PC-3 (cell line): ENCODE measurements at regions not wholly inside any gene's neighbourhood (a gene's known extent, or its start where the extent isn't known, plus 50 kb on each side); places are given as distances from the start of the nearest gene placed in this dataset.

Experiments
- ATAC-seq: fragments of 200-7000 bp; cut with Tn5 transposase; 2 replicates; pipeline ENCODE4 v1.9.1; 2020; ENCODE audit warnings: mild to moderate bottlenecking, moderate library complexity
- BruUV-seq: library from RNA; stranded (reverse); fragments of 400-500 nt; replicated peaks from 2 replicates; lab custom pipeline; 2021; lab: Mats Ljungman, UMichigan
- CTCF ChIA-PET: fragments of 300-600 bp; sonication (Branson Sonifier 250); formaldehyde crosslinking; loops from one replicate; lab custom pipeline; 2022; ENCODE audit warnings: antibody characterized with exemption; lab: Charles Lee
- POLR2A ChIA-PET: fragments of 300-600 bp; sonication (Branson Sonifier 250); formaldehyde crosslinking; loops from one replicate; lab custom pipeline; 2022; ENCODE audit warnings: antibody characterized with exemption; ENCODE audit not compliant: unreplicated experiment; lab: Charles Lee
- DNase-seq: peaks from one replicate; pipeline ENCODE4 v3.0.0-alpha.2; 2015
- H2AFZ ChIP-seq: fragments of 300-600 bp; sonication (generic); 2 replicates; pipeline ENCODE4 v1.6.0; 2016; ENCODE audit warnings: antibody characterized with exemption, low read length
- H3F3A ChIP-seq: fragments of 300-600 bp; sonication (generic); one replicate; pipeline ENCODE4 v1.6.0; 2017; ENCODE audit warnings: antibody characterized with exemption, low read length, control low read depth, mild to moderate bottlenecking; ENCODE audit not compliant: unreplicated experiment
- H3K27ac ChIP-seq: fragments of 300-600 bp; sonication (generic); 2 replicates; pipeline ENCODE4 v1.5.1; 2016; ENCODE audit warnings: mild to moderate bottlenecking, low read length
- H3K27me3 ChIP-seq: fragments of 300-600 bp; sonication (generic); 2 replicates; pipeline ENCODE4 v1.6.1; 2016; ENCODE audit warnings: low read length, mixed read lengths
- H3K36me3 ChIP-seq: fragments of 300-600 bp; sonication (generic); 2 replicates; pipeline ENCODE4 v1.6.1; 2016; ENCODE audit warnings: low read depth, mixed run types, low read length, mixed read lengths
- H3K4me1 ChIP-seq: fragments of 300-600 bp; sonication (generic); 2 replicates; pipeline ENCODE4 v1.5.1; 2016; ENCODE audit warnings: low read length; ENCODE audit not compliant: insufficient read depth
- H3K4me2 ChIP-seq: fragments of 300-600 bp; sonication (generic); 2 replicates; pipeline ENCODE4 v1.6.0; 2016; ENCODE audit warnings: low read length
- H3K4me3 ChIP-seq: fragments of 300-600 bp; sonication (generic); 2 replicates; pipeline ENCODE4 v1.5.1; 2016; ENCODE audit warnings: mild to moderate bottlenecking, low read length, mixed read lengths
- H3K79me2 ChIP-seq: fragments of 300-600 bp; sonication (generic); 2 replicates; pipeline ENCODE4 v1.6.1; 2017; ENCODE audit warnings: low read length, mixed read lengths
- H3K9ac ChIP-seq: fragments of 300-600 bp; sonication (generic); 2 replicates; pipeline ENCODE4 v1.6.0; 2016; ENCODE audit warnings: mild to moderate bottlenecking, low read length
- H3K9me2 ChIP-seq: fragments of 300-600 bp; sonication (generic); replicated peaks from 2 replicates; pipeline ENCODE4 v1.6.1; 2016; ENCODE audit warnings: mixed run types, low read length, mixed read lengths
- H3K9me3 ChIP-seq: fragments of 300-600 bp; sonication (generic); 2 replicates; pipeline ENCODE4 v1.6.1; 2016; ENCODE audit warnings: low read length, mixed read lengths
- H4K20me1 ChIP-seq: fragments of 300-600 bp; sonication (generic); 2 replicates; pipeline ENCODE4 v1.6.1; 2016; ENCODE audit warnings: low read length, mixed read lengths
- EZH2 ChIP-seq: fragments of 300-600 bp; sonication (generic); IDR thresholded peaks from one replicate; pipeline ENCODE4 v1.6.1; 2017; ENCODE audit warnings: antibody characterized with exemption, mild to moderate bottlenecking, low read length; ENCODE audit not compliant: unreplicated experiment
- EZH2phosphoT487 ChIP-seq: fragments of 300-600 bp; sonication (generic); IDR thresholded peaks from 2 replicates; pipeline ENCODE4 v1.6.1; 2018; ENCODE audit warnings: mild to moderate bottlenecking, antibody characterized with exemption, low read length, borderline replicate concordance
- intact Hi-C: fragments of 100-400 bp; cut with micrococcal nuclease; formaldehyde crosslinking; loops from 2 replicates; pipeline ENCODE4 v1.9.0; 2023
- TF ChIP-seq, protein P1 (sequence below): fragments of 300-600 bp; sonication (generic); conservative IDR thresholded peaks from 2 replicates; pipeline ENCODE4 v1.5.1; 2017; ENCODE audit warnings: antibody characterized with exemption, low read depth, mild to moderate bottlenecking, low read length

DNA sequence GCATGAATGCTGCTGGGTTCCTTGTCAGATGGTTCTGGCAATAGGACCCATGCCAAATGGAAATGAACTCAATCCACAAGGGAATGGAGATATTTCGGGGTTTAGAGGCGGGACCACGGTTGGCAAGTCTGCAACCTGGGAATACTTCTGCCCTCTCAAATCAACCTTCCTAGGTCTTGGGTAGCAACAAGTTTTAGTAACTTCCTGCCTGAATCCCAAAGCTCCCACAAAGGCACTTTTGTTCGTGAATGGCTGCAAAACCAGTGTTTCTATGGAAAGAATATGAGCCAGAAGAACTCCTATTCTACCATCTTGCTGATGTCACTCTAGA is 790.1 kb upstream of the SLC8A1 start:
- CTCF ChIA-PET, result no interaction called here

DNA sequence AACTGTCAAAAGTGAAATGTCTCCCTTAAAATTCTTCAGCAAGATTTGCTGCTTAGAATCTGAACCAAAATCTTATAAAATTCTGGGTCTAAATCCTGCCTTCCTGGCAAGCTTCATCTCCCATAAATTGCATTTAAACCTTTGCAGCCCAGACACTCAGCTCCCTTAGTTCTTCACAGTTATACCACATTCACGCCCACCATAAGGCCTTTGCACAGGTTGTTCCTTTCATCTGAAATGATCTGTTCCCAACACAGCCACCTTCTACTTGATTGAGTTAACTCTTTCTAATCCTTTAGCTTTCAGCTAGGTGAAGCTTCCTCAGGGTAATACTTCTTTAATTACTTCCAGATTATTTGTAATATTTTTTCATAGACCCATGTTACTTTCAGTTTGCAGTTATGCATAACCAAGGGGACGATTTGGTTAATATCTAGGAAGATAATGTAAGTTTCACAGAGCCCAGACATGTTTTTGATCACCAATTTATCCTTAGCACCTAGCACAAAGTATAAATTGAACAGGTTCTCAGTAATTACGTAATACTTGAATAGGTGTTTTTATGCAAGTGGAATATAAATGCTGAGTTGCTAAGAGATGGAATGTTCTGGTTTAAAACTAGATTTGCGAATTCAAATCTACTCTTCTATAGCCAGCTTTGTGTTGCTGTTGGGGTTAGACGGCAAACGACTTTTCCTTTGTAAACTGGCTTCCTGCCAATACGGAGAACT is 779.7 kb upstream of the PKDCC start:
- TF ChIP-seq EZH2 (no peak), EZH2phosphoT487 (no peak)
- TF ChIP-seq, protein P1, sequence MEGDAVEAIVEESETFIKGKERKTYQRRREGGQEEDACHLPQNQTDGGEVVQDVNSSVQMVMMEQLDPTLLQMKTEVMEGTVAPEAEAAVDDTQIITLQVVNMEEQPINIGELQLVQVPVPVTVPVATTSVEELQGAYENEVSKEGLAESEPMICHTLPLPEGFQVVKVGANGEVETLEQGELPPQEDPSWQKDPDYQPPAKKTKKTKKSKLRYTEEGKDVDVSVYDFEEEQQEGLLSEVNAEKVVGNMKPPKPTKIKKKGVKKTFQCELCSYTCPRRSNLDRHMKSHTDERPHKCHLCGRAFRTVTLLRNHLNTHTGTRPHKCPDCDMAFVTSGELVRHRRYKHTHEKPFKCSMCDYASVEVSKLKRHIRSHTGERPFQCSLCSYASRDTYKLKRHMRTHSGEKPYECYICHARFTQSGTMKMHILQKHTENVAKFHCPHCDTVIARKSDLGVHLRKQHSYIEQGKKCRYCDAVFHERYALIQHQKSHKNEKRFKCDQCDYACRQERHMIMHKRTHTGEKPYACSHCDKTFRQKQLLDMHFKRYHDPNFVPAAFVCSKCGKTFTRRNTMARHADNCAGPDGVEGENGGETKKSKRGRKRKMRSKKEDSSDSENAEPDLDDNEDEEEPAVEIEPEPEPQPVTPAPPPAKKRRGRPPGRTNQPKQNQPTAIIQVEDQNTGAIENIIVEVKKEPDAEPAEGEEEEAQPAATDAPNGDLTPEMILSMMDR, result no peak
- H3K9me2 ChIP-seq, result no peaks in the 10 kb centered on the region
- no peaks in the 10 kb centered on the region for H3K4me1 ChIP-seq
- no peaks in the 10 kb centered on the region for H3K27me3 ChIP-seq
- no peak overlapping the region for H3K4me2 ChIP-seq
- POLR2A ChIA-PET, result no interaction called here
- H3K36me3 ChIP-seq, result no peaks in the 10 kb centered on the region
- no peak for ATAC-seq
- CTCF ChIA-PET, result no interaction called here
- H3K27ac ChIP-seq, result no peak overlapping the region
- H3K79me2 ChIP-seq, result no peaks in the 10 kb centered on the region
- no peaks in the 10 kb centered on the region for H3K9me3 ChIP-seq
- no peak overlapping the region for H3K9ac ChIP-seq
- no peaks in the 10 kb centered on the region for H3F3A ChIP-seq
- BruUV-seq, result no TSS peak
- intact Hi-C loops, result no loop called here
- H4K20me1 ChIP-seq, result no peaks in the 10 kb centered on the region
- no peak overlapping the region for H3K4me3 ChIP-seq
- H2AFZ ChIP-seq, result no peak overlapping the region
- no peak for DNase-seq

More for the DNA sequence above, 790.1 kb upstream of the SLC8A1 start:
- Histone ChIP-seq H3K4me1 (no peaks in the 10 kb centered on the region), H3K9me3 (no peaks in the 10 kb centered on the region), H3F3A (no peaks in the 10 kb centered on the region), H3K27ac (no peak overlapping the region), H4K20me1 (no peaks in the 10 kb centered on the region), H3K4me3 (no peak overlapping the region), H3K79me2 (no peaks in the 10 kb centered on the region), H3K27me3 (no peaks in the 10 kb centered on the region), H3K4me2 (no peak overlapping the region), H3K36me3 (no peaks in the 10 kb centered on the region), H3K9ac (no peak overlapping the region), H2AFZ (no peak overlapping the region), H3K9me2 (no peaks in the 10 kb centered on the region)
- BruUV-seq, result no TSS peak
- TF ChIP-seq EZH2 (no peak), EZH2phosphoT487 (no peak)
- TF ChIP-seq, protein P1, result no peak
- intact Hi-C loops, result no loop called here
- DNase-seq, result no peak
- ATAC-seq, result no peak
- POLR2A ChIA-PET, result no interaction called here

DNA sequence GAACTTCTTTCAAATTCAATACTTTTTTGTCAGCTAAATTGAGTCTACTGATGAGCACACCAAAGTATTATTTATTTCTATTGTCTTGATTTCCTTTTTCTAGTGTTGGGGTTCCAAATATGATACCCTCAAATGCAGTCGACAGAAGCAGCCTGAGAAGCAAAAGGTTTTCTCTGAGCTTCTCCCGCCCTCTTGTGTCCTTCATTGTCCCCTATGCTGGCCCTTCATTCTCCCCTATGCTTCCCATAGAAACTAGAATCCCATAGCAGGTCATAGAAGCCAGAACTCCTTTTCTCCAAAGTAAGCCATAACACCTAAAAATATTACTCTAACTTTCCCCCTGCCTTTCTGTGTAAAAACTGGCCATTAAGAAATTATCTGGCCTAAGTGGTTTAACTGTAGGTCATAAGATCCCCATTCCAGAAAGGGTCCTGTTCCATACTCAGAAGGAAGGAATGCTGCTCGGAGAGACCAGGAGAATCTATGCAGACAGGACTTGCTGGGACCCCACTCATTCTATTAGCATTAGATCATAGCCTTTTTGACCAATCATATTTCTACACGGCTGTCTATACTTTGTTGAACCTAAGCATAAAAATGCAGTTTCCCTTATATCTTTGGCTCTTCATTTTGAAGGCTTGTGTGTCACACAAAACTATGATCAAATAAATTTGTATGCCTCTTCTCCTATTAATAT is 764.6 kb upstream of the PKDCC start:
- ChIA-PET POLR2A (no interaction called here), CTCF (interaction anchor here (0.6 kb wide), 1 partner anchor 648 kb away, joined by 3 read pairs; no protein-coding TSS in a partner anchor)
- no peaks in the 10 kb centered on the region for H3F3A ChIP-seq
- no peak for TF ChIP-seq EZH2
- TF ChIP-seq, protein P1, result peak; percentile 41; the same call in 1 of the 2 replicates
- H3K9me3 ChIP-seq, result no peaks in the 10 kb centered on the region
- H3K27me3 ChIP-seq, result no peaks in the 10 kb centered on the region
- DNase-seq (peak; percentile 12), ATAC-seq (no peak)
- no peaks in the 10 kb centered on the region for H3K36me3 ChIP-seq
- no TSS peak for BruUV-seq
- H3K4me3 ChIP-seq, result no peak overlapping the region
- no peaks in the 10 kb centered on the region for H3K9me2 ChIP-seq
- H2AFZ ChIP-seq, result no peak overlapping the region
- H3K27ac ChIP-seq, result no peak overlapping the region
- no peak overlapping the region for H3K4me2 ChIP-seq
- no peaks in the 10 kb centered on the region for H3K4me1 ChIP-seq
- H3K9ac ChIP-seq, result no peak overlapping the region
- no peaks in the 10 kb centered on the region for H4K20me1 ChIP-seq
- H3K79me2 ChIP-seq, result no peaks in the 10 kb centered on the region
- intact Hi-C loops, result loop anchor here (1.0 to 10.0 kb wide), 3 partner anchors 138 to 439 kb away; no protein-coding TSS in a partner anchor
